Upper lobe of left lung (tissue), 4 donors: ENCODE measurements at regions not wholly inside any gene's neighbourhood (a gene's known extent, or its start where the extent isn't known, plus 50 kb on each side); places are given as distances from the start of the nearest gene placed in this dataset.

Experiments
- EP300 ChIP-seq, 4 donors: sonication (generic); formaldehyde crosslinking; IDR thresholded peaks; one replicate each; pipeline ENCODE4 v1.5.1; 2017; ENCODE audit warnings: antibody characterized with exemption in 4 of 4, control low read depth in 2 of 4
- POLR2A ChIP-seq, 4 donors: fragments of 450-650 bp; IDR thresholded peaks; one replicate each; pipeline ENCODE4 v1.5.1; 2016 to 2017; ENCODE audit warnings: antibody characterized with exemption in 4 of 4, mild to moderate bottlenecking in 2 of 4
- POLR2AphosphoS5 ChIP-seq, 2 donors: sonication (generic); formaldehyde crosslinking; IDR thresholded peaks; one replicate each; pipeline ENCODE4 v1.5.1; 2017; ENCODE audit warnings: antibody characterized with exemption in 2 of 2
- TF ChIP-seq, protein P1 (sequence below), 6 experiments: fragments of 450-650 bp in 4 of 6; fragments of 200-600 bp in 2 of 6; sonication (generic) in 2 of 6; IDR thresholded peaks; one replicate each; pipeline ENCODE4 v1.5.1; 2016 to 2019; ENCODE audit warnings: antibody characterized with exemption in 6 of 6

DNA sequence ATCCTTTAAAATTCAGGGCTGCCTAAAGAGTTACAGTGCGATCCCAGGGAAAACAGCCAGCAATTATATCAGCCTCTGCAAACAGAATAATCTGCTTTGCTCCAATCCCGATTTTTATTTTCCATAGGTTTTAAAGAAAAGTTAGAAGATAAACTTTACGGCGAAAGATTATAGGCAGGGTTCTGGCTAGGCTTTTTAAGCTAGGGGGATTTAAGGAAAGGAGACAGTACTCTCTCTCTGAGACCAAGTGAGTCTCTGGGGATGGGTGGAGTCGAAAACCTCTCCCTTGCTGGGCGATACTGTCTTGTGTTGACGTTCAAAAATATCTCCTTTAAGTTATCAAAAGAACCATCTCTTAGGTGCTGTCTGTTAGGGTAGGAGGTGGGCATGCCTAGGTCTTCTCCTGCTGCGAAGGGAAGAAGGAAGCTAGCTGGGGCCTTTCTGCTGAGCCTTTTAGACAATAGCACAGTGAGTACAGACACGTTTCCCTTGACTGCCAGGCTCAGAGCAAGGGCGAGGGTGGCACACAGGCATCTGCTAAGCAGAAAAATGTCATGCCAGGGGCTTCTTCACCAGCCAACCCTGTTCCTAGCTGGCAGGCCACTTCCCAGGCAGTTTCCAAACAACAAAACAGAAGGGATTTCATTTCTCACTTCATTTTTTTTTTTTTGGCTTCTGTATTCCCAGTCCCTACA lies 167.9 kb upstream of the MAF start:
- TF ChIP-seq POLR2AphosphoS5 (IDR thresholded peaks at IDR 0.05) (no peak), POLR2A (IDR thresholded peaks at IDR 0.05) (no peak), EP300 (IDR thresholded peaks at IDR 0.05) (no peak)
- TF ChIP-seq, protein P1, sequence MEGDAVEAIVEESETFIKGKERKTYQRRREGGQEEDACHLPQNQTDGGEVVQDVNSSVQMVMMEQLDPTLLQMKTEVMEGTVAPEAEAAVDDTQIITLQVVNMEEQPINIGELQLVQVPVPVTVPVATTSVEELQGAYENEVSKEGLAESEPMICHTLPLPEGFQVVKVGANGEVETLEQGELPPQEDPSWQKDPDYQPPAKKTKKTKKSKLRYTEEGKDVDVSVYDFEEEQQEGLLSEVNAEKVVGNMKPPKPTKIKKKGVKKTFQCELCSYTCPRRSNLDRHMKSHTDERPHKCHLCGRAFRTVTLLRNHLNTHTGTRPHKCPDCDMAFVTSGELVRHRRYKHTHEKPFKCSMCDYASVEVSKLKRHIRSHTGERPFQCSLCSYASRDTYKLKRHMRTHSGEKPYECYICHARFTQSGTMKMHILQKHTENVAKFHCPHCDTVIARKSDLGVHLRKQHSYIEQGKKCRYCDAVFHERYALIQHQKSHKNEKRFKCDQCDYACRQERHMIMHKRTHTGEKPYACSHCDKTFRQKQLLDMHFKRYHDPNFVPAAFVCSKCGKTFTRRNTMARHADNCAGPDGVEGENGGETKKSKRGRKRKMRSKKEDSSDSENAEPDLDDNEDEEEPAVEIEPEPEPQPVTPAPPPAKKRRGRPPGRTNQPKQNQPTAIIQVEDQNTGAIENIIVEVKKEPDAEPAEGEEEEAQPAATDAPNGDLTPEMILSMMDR (IDR thresholded peaks at IDR 0.05) = no peak
